Right hindlimb (tissue), 1 donor: ENCODE measurements at regions not wholly inside any gene's neighbourhood (a gene's known extent, or its start where the extent isn't known, plus 50 kb on each side); places are given as distances from the start of the nearest gene placed in this dataset.

Experiments used
- DNase-seq: peaks from one replicate; pipeline ENCODE4 v3.0.0-alpha.2; 2018

- DNase-seq: no peak
Observed at GRCh38 chr5:174293006-174293405, 247.5 kb downstream of the NSG2 start.

GRCh38 chr5:174293481-174293880 is 248.0 kb downstream of the NSG2 start:
- DNase-seq: no peak

GRCh38 chr5:174294891-174295620 is 249.6 kb downstream of the NSG2 start:
- DNase-seq: no peak

GRCh38 chr5:174295702-174296436 is 250.4 kb downstream of the NSG2 start:
- DNase-seq: peak; percentile 43

- no peak for DNase-seq
Observed at GRCh38 chr5:174300118-174300940, 254.8 kb downstream of the NSG2 start.

GRCh38 chr5:174300941-174301761 is 255.6 kb downstream of the NSG2 start:
- peak; percentile 55 for DNase-seq

- no peak for DNase-seq
Observed at GRCh38 chr5:174301848-174302625, 256.5 kb downstream of the NSG2 start.

- DNase-seq: no peak
Observed at GRCh38 chr5:174303035-174303434, 257.5 kb downstream of the NSG2 start.

- DNase-seq: no peak
Observed at GRCh38 chr5:174303437-174304045, 258.0 kb downstream of the NSG2 start.

GRCh38 chr5:174305241-174305681 is 259.8 kb downstream of the NSG2 start:
- DNase-seq: no peak

- no peak for DNase-seq
Observed at GRCh38 chr5:174306345-174307030, 261.0 kb downstream of the NSG2 start.

GRCh38 chr5:174307031-174307408 is 261.5 kb downstream of the NSG2 start:
- DNase-seq: no peak

- DNase-seq: no peak
Observed at GRCh38 chr5:174307656-174308271, 262.3 kb downstream of the NSG2 start.

GRCh38 chr5:174309131-174309795 is 263.8 kb downstream of the NSG2 start:
- DNase-seq: no peak

GRCh38 chr5:174310243-174310642 is 264.7 kb downstream of the NSG2 start:
- DNase-seq: no peak

GRCh38 chr5:174310706-174311105 is 265.2 kb downstream of the NSG2 start:
- no peak for DNase-seq

- DNase-seq: no peak
Observed at GRCh38 chr5:174311121-174311520, 265.6 kb downstream of the NSG2 start.

GRCh38 chr5:174311531-174312269 is 266.2 kb downstream of the NSG2 start:
- DNase-seq: peak; percentile 76

- no peak for DNase-seq
Observed at GRCh38 chr5:174312270-174312617, 266.7 kb downstream of the NSG2 start.
